ENCODE measurements at regions not wholly inside any gene's neighbourhood (a gene's known extent, or its start where the extent isn't known, plus 50 kb on each side); places are given as distances from the start of the nearest gene placed in this dataset.

GRCh38 chr7:20554072-20554471 lies 61.4 kb upstream of the ABCB5 start:
- H3K36me3 ChIP-seq: no peaks in the 10 kb centered on the region
- intact Hi-C loops (cut with DNase I): no loop called here
- H3K27ac ChIP-seq: no peak overlapping the region
- H3K4me1 ChIP-seq: no peaks in the 10 kb centered on the region
- H3K27me3 ChIP-seq: no peaks in the 10 kb centered on the region
- DNase-seq: no peak
- TF ChIP-seq POLR2A (IDR thresholded peaks at IDR 0.05) (no peak), EP300 (IDR thresholded peaks at IDR 0.05) (no peak), POLR2AphosphoS5 (IDR thresholded peaks at IDR 0.05) (no peak)
- TF ChIP-seq, protein P1, sequence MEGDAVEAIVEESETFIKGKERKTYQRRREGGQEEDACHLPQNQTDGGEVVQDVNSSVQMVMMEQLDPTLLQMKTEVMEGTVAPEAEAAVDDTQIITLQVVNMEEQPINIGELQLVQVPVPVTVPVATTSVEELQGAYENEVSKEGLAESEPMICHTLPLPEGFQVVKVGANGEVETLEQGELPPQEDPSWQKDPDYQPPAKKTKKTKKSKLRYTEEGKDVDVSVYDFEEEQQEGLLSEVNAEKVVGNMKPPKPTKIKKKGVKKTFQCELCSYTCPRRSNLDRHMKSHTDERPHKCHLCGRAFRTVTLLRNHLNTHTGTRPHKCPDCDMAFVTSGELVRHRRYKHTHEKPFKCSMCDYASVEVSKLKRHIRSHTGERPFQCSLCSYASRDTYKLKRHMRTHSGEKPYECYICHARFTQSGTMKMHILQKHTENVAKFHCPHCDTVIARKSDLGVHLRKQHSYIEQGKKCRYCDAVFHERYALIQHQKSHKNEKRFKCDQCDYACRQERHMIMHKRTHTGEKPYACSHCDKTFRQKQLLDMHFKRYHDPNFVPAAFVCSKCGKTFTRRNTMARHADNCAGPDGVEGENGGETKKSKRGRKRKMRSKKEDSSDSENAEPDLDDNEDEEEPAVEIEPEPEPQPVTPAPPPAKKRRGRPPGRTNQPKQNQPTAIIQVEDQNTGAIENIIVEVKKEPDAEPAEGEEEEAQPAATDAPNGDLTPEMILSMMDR (IDR thresholded peaks at IDR 0.05): no peak
- 75 to 89% methylated on average over 3 of the region's 3 CpGs for WGBS, 2 donors
- no peaks in the 10 kb centered on the region for H3K9me3 ChIP-seq
- H3K4me3 ChIP-seq: no peak overlapping the region

GRCh38 chr7:20556091-20556490 lies 59.4 kb upstream of the ABCB5 start:
- TF ChIP-seq POLR2AphosphoS5 (IDR thresholded peaks at IDR 0.05): no peak
- TF ChIP-seq EP300 (IDR thresholded peaks at IDR 0.05): no peak
- no peak for TF ChIP-seq POLR2A (IDR thresholded peaks at IDR 0.05)
- TF ChIP-seq, protein P1 (IDR thresholded peaks at IDR 0.05): no peak
- H3K9me3 ChIP-seq: no peaks in the 10 kb centered on the region
- no peak for DNase-seq
- H3K4me1 ChIP-seq: no peaks in the 10 kb centered on the region
- no peaks in the 10 kb centered on the region for H3K36me3 ChIP-seq
- no peak overlapping the region for H3K4me3 ChIP-seq
- 76 to 87% methylated on average over 4 of the region's 4 CpGs for WGBS, 2 donors
- no peak overlapping the region for H3K27ac ChIP-seq
- intact Hi-C loops (cut with DNase I): no loop called here
- no peaks in the 10 kb centered on the region for H3K27me3 ChIP-seq

DNA sequence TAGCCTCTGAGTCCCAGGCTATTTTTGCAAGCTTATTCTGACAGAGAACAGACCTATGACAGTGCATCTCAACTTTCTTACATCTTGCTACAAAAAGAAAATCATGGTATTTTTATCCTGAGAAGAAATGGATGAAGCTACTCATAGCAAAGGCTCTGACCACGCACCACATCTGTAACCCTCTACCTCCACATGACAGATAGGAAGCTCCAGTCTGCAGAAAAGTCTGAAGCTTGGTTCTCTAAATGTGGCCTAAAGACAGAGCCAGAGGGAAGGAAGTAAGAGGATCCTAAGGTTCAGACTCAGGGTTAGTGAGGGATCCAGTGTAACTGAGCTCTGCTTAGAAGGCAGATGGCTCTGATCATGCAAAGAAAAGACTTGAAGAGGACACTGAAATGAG lies 58.4 kb upstream of the ABCB5 start:
- no peaks in the 10 kb centered on the region for H3K36me3 ChIP-seq
- H3K9me3 ChIP-seq: no peaks in the 10 kb centered on the region
- intact Hi-C loops (cut with DNase I): no loop called here
- H3K4me1 ChIP-seq: no peaks in the 10 kb centered on the region
- no peaks in the 10 kb centered on the region for H3K27me3 ChIP-seq
- DNase-seq: no peak
- no peak overlapping the region for H3K27ac ChIP-seq
- no peak overlapping the region for H3K4me3 ChIP-seq
- 53 to 89% methylated on average over 1 of the region's 1 CpG for WGBS, 2 donors
- TF ChIP-seq, protein P1 (IDR thresholded peaks at IDR 0.05): no peak
- TF ChIP-seq POLR2A (IDR thresholded peaks at IDR 0.05): no peak
- TF ChIP-seq EP300 (IDR thresholded peaks at IDR 0.05): no peak

DNA sequence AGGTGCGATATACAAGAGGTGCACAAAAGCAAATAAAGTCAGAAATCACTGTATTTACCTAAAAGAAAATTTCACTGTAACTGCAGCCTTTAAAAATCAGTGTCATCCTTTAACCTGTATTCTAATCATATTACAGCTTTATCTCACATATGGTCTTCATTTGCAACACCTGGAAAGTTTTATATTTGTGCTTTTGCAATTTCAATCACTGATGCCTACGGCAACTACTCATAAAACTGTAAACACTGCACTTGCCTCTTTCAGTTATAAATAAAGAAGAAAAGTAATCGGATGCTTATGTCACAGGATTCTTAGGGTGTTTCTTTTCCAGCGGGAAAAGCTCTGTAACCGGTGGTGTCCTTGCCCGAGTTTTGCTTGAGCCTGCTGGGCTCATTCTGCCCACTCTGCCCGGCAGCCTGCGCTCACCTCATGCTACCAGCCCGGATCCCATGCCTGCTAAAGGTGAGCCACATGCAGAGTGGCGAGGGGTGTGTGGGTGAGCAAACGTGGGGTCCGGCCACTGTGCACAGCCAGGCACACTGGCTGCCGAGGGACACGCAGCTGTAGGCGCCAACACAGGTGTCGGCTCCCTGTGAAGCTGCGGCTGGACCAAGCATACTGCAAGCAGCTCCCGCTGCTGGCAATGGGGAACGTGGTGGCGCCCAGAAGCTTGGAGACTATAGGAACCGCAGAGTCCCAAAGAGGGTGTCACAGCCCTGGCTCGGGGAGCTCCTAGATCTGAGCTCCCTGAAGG lies 56.3 kb upstream of the ABCB5 start:
- TF ChIP-seq POLR2AphosphoS5 (IDR thresholded peaks at IDR 0.05) (no peak), POLR2A (IDR thresholded peaks at IDR 0.05) (no peak), EP300 (IDR thresholded peaks at IDR 0.05) (no peak)
- TF ChIP-seq, protein P1 (IDR thresholded peaks at IDR 0.05): no peak
- H3K27ac ChIP-seq: no peak overlapping the region
- H3K4me1 ChIP-seq: no peaks in the 10 kb centered on the region
- no peaks in the 10 kb centered on the region for H3K27me3 ChIP-seq
- 85 to 89% methylated on average over 22 of the region's 22 CpGs for WGBS, 2 donors
- H3K4me3 ChIP-seq: no peak overlapping the region
- intact Hi-C loops (cut with DNase I): no loop called here
- no peaks in the 10 kb centered on the region for H3K36me3 ChIP-seq
- no peaks in the 10 kb centered on the region for H3K9me3 ChIP-seq
- no peak for DNase-seq

DNA sequence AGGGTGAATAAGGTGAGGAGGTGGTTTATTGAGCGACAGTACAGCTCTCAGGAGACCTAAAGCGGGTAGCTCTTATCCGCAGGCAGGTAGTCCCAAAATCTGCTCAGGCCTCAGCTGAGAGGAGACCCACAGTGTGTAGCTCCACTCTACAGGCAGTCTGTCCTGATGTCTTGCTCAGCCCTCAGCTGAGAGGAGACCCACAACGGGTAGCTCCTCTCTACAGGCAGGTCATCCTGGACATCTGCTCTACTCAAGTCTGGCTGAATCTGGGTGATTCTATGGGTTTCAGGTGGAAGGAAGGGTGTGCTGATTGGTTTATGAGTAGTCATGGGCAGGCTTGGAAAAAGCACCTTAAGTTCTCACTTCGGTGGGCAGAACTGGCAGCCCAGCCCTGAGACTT lies 55.6 kb upstream of the ABCB5 start:
- Histone ChIP-seq H3K4me1 (no peaks in the 10 kb centered on the region), H3K27me3 (no peaks in the 10 kb centered on the region), H3K36me3 (no peaks in the 10 kb centered on the region), H3K9me3 (no peaks in the 10 kb centered on the region), H3K4me3 (no peak overlapping the region), H3K27ac (no peak overlapping the region)
- intact Hi-C loops (cut with DNase I): no loop called here
- TF ChIP-seq, protein P1 (IDR thresholded peaks at IDR 0.05): no peak
- TF ChIP-seq EP300 (IDR thresholded peaks at IDR 0.05) (no peak), POLR2A (IDR thresholded peaks at IDR 0.05) (no peak), POLR2AphosphoS5 (IDR thresholded peaks at IDR 0.05) (no peak)
- 90 to 96% methylated on average over 5 of the region's 5 CpGs for WGBS, 2 donors
- no peak for DNase-seq
